B cell (primary cell): ENCODE measurements at regions not wholly inside any gene's neighbourhood (a gene's known extent, or its start where the extent isn't known, plus 50 kb on each side); places are given as distances from the start of the nearest gene placed in this dataset.

Experiments used
- ATAC-seq: fragments of 200-7000 bp; cut with Tn5 transposase; one replicate; pipeline ENCODE4 v1.10.0; 2021; ENCODE audit warnings: low read depth, mild to moderate bottlenecking, moderate number of reproducible peaks, moderate library complexity
- CTCF ChIA-PET: fragments of 350-600 bp; sonication (Branson Sonifier 250); formaldehyde crosslinking; loops from one replicate; lab custom pipeline; 2021; ENCODE audit warnings: antibody characterized with exemption, inconsistent platforms; lab: Charles Lee
- POLR2A ChIA-PET: fragments of 350-600 bp; sonication (Branson Sonifier 250); formaldehyde crosslinking; loops from one replicate; lab custom pipeline; 2021; ENCODE audit warnings: antibody characterized with exemption; lab: Charles Lee
- DNase-seq: peaks from one replicate; pipeline ENCODE4 v3.0.0; 2013
- H2AFZ ChIP-seq: 2 replicates; pipeline ENCODE4 v1.6.1; 2012; ENCODE audit warnings: mild to moderate bottlenecking, low read depth, low read length; ENCODE audit not compliant: insufficient read depth, poor library complexity, severe bottlenecking
- H3K27ac ChIP-seq, 2 donors: 1 replicate in 1 of 2; 2 replicates in 1 of 2; pipeline ENCODE4 v1.5.1; 2012 to 2013; ENCODE audit warnings: low read length in 2 of 2, mild to moderate bottlenecking in 2 of 2, moderate library complexity in 1 of 2
- H3K27me3 ChIP-seq, 4 experiments: fragments of 200-600 bp in 1 of 4; sonication (generic) in 1 of 4; replicated peaks in 1 of 4; 1 replicate in 2 of 4; 2 replicates in 2 of 4; pipeline versions ENCODE4 v1.6.1 to v1.7.0; 2013 to 2016; ENCODE audit warnings: low read length in 3 of 4, mild to moderate bottlenecking in 2 of 4, mixed read lengths in 1 of 4, moderate library complexity in 1 of 4; ENCODE audit not compliant: insufficient read depth in 4 of 4, control insufficient read depth in 3 of 4; ENCODE audit errors: control extremely low read depth in 1 of 4
- H3K36me3 ChIP-seq, 2 experiments: replicated peaks in 1 of 2; 1 replicate in 1 of 2; 2 replicates in 1 of 2; pipeline versions ENCODE4 v1.6.1 to v1.7.1; 2013; ENCODE audit warnings: low read length in 1 of 2; ENCODE audit not compliant: insufficient read depth in 2 of 2, control insufficient read depth in 1 of 2; ENCODE audit errors: control extremely low read depth in 1 of 2, extremely low read depth in 1 of 2
- H3K4me1 ChIP-seq, 2 donors: fragments of 200-600 bp in 1 of 2; sonication (generic) in 1 of 2; 1 replicate in 1 of 2; 2 replicates in 1 of 2; pipeline versions ENCODE4 v1.5.1 to v1.6.1; 2013 to 2017; ENCODE audit warnings: low read length in 2 of 2; ENCODE audit not compliant: control insufficient read depth in 2 of 2, insufficient read depth in 2 of 2
- H3K4me2 ChIP-seq: replicated peaks from 2 replicates; pipeline ENCODE3; 2012; ENCODE audit warnings: mild to moderate bottlenecking, low read depth, low read length; ENCODE audit not compliant: poor library complexity, severe bottlenecking
- H3K4me3 ChIP-seq, 5 experiments: fragments of 200-600 bp in 1 of 5; sonication (generic) in 1 of 5; 1 replicate in 3 of 5; 2 replicates in 2 of 5; pipeline versions ENCODE4 v1.5.1 to v1.7.0; 2011 to 2016; ENCODE audit warnings: low read length in 4 of 5, mild to moderate bottlenecking in 4 of 5, low read depth in 2 of 5, control low read depth in 1 of 5, moderate library complexity in 1 of 5; ENCODE audit not compliant: insufficient read depth in 1 of 5; ENCODE audit errors: control extremely low read depth in 1 of 5, extremely low read depth in 1 of 5
- H3K79me2 ChIP-seq: fragments of 200-600 bp; sonication (generic); one replicate; pipeline ENCODE4 v1.6.0; 2016; ENCODE audit warnings: low read length; ENCODE audit not compliant: control insufficient read depth, insufficient read depth
- H3K9ac ChIP-seq: fragments of 200-600 bp; sonication (generic); 2 replicates; pipeline ENCODE4 v1.6.1; 2017; ENCODE audit warnings: mild to moderate bottlenecking, low read length, moderate library complexity
- H3K9me3 ChIP-seq, 3 donors: one replicate each; pipeline versions ENCODE4 v1.6.1 to v1.7.1; 2013; ENCODE audit warnings: low read length in 2 of 3; ENCODE audit not compliant: control insufficient read depth in 2 of 3, insufficient read depth in 1 of 3; ENCODE audit errors: control extremely low read depth in 1 of 3
- H4K20me1 ChIP-seq: 2 replicates; pipeline ENCODE4 v1.6.0; 2012; ENCODE audit warnings: mild to moderate bottlenecking, low read length; ENCODE audit not compliant: insufficient read depth, control insufficient read depth, poor library complexity, severe bottlenecking
- H3K27ac Mint-ChIP-seq: one replicate; pipeline ENCODE4 v1.8.0; 2021; ENCODE audit warnings: mixed read lengths
- H3K27me3 Mint-ChIP-seq: one replicate; pipeline ENCODE4 v1.8.0; 2021; ENCODE audit warnings: mixed read lengths
- H3K4me1 Mint-ChIP-seq: one replicate; pipeline ENCODE4 v1.8.0; 2021; ENCODE audit warnings: mixed read lengths
- H3K4me3 Mint-ChIP-seq: one replicate; pipeline ENCODE4 v1.8.0; 2021; ENCODE audit warnings: mixed read lengths
- H3K9me3 Mint-ChIP-seq: one replicate; pipeline ENCODE4 v1.8.0; 2022; ENCODE audit warnings: mixed read lengths; ENCODE audit not compliant: insufficient read depth
- EZH2 ChIP-seq: IDR thresholded peaks from 2 replicates; pipeline ENCODE4 v1.6.1; 2012; ENCODE audit warnings: borderline replicate concordance, low read depth, mild to moderate bottlenecking, moderate library complexity, low read length; ENCODE audit not compliant: insufficient read depth, poor library complexity, severe bottlenecking
- WGBS: methylation state at CpG from one replicate; pipeline ENCODE4 v1.1.5; 2013; ENCODE audit warnings: missing lambda C conversion rate; ENCODE audit not compliant: insufficient coverage; 5-methylcytosine and 5-hydroxymethylcytosine counted together
- intact Hi-C: fragments of 100-400 bp; cut with micrococcal nuclease; formaldehyde crosslinking; loops from one replicate; pipeline ENCODE4 v1.10.0; 2022
- TF ChIP-seq, protein P1 (sequence below): fragments of 200-600 bp; IDR thresholded peaks from one replicate; pipeline ENCODE4 v1.8.0; 2022; ENCODE audit warnings: antibody characterized with exemption, mild to moderate bottlenecking

GRCh38 chr20:17042122-17042521, 184.7 kb upstream of the PCSK2 start:
- no peaks in the 10 kb centered on the region for H4K20me1 ChIP-seq
- ATAC-seq: no peak
- no peak overlapping the region for H3K4me2 ChIP-seq
- POLR2A ChIA-PET: no interaction called here
- no peak for DNase-seq
- intact Hi-C loops: no loop called here
- H3K36me3 ChIP-seq: no peaks in the 10 kb centered on the region
- no peaks in the 10 kb centered on the region for H3K4me1 ChIP-seq
- no peak overlapping the region for H3K4me3 ChIP-seq
- peaks cover 3% of the 10 kb centered on the region for H3K27me3 Mint-ChIP-seq
- no peaks in the 10 kb centered on the region for H3K27me3 ChIP-seq
- no peaks in the 10 kb centered on the region for H3K9me3 Mint-ChIP-seq
- H3K27ac Mint-ChIP-seq: no peak overlapping the region
- no peaks in the 10 kb centered on the region for H3K79me2 ChIP-seq
- H3K4me3 Mint-ChIP-seq: no peak overlapping the region
- no peak overlapping the region for H2AFZ ChIP-seq
- no peaks in the 10 kb centered on the region for H3K4me1 Mint-ChIP-seq
- 88% methylated on average over 1 of the region's 1 CpG for WGBS
- H3K9ac ChIP-seq: no peak overlapping the region
- no peaks in the 10 kb centered on the region for H3K9me3 ChIP-seq
- TF ChIP-seq EZH2: no peak
- TF ChIP-seq, protein P1, sequence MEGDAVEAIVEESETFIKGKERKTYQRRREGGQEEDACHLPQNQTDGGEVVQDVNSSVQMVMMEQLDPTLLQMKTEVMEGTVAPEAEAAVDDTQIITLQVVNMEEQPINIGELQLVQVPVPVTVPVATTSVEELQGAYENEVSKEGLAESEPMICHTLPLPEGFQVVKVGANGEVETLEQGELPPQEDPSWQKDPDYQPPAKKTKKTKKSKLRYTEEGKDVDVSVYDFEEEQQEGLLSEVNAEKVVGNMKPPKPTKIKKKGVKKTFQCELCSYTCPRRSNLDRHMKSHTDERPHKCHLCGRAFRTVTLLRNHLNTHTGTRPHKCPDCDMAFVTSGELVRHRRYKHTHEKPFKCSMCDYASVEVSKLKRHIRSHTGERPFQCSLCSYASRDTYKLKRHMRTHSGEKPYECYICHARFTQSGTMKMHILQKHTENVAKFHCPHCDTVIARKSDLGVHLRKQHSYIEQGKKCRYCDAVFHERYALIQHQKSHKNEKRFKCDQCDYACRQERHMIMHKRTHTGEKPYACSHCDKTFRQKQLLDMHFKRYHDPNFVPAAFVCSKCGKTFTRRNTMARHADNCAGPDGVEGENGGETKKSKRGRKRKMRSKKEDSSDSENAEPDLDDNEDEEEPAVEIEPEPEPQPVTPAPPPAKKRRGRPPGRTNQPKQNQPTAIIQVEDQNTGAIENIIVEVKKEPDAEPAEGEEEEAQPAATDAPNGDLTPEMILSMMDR: no peak
- CTCF ChIA-PET: no interaction called here
- H3K27ac ChIP-seq: no peak overlapping the region

GRCh38 chr20:17043323-17043722, 183.5 kb upstream of the PCSK2 start:
- Histone ChIP-seq H3K9me3 (no peaks in the 10 kb centered on the region), H3K4me2 (no peak overlapping the region), H2AFZ (no peak overlapping the region), H3K4me1 (no peaks in the 10 kb centered on the region), H3K27me3 (no peaks in the 10 kb centered on the region), H3K36me3 (no peaks in the 10 kb centered on the region), H3K4me3 (no peak overlapping the region), H4K20me1 (no peaks in the 10 kb centered on the region), H3K9ac (no peak overlapping the region), H3K27ac (no peak overlapping the region), H3K79me2 (no peaks in the 10 kb centered on the region)
- no peak for DNase-seq
- no peak for ATAC-seq
- Mint-ChIP-seq H3K27me3 (no peaks in the 10 kb centered on the region), H3K4me1 (no peaks in the 10 kb centered on the region), H3K9me3 (no peaks in the 10 kb centered on the region), H3K4me3 (no peak overlapping the region), H3K27ac (no peak overlapping the region)
- intact Hi-C loops: no loop called here
- 100% methylated on average over 1 of the region's 5 CpGs for WGBS
- CTCF ChIA-PET: no interaction called here
- TF ChIP-seq EZH2: no peak
- TF ChIP-seq, protein P1: no peak
- POLR2A ChIA-PET: no interaction called here
